AG09309 (cell line): ENCODE measurements at regions not wholly inside any gene's neighbourhood (a gene's known extent, or its start where the extent isn't known, plus 50 kb on each side); places are given as distances from the start of the nearest gene placed in this dataset.

ENCODE experiments used
- DNase-seq: peaks from one replicate; pipeline ENCODE4 v3.0.0-alpha.2; 2010; ENCODE audit warnings: low read depth
- H3K4me3 ChIP-seq: 2 replicates; pipeline ENCODE4 v1.5.1; 2011; ENCODE audit warnings: mild to moderate bottlenecking, low read depth, low read length, moderate library complexity; ENCODE audit not compliant: control insufficient read depth
- TF ChIP-seq, protein P1 (sequence below): IDR thresholded peaks from 2 replicates; pipeline ENCODE4 v1.5.1; 2011; ENCODE audit warnings: mild to moderate bottlenecking, low read depth, low read length, inconsistent platforms; ENCODE audit not compliant: insufficient read depth, control insufficient read depth; ENCODE audit errors: missing control alignments

DNA sequence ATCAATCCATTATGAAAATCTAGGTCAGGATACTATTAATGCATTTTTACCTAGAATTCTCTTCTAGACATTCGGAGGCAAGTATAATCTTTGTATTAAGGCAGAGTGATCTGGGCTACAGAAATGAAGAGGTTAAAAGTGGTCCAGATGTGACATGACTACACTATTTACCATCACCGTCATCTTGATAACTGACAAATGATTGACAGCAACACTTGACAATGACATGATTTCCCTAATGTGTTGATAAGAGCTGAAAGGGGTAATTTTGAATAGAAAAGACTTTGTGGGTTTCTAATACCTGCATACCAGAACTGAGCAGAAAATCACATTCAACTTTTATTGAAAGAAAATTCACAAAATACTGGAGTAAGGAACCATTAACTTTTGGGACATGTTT is 718.9 kb upstream of the MAP3K7 start:
- TF ChIP-seq, protein P1, sequence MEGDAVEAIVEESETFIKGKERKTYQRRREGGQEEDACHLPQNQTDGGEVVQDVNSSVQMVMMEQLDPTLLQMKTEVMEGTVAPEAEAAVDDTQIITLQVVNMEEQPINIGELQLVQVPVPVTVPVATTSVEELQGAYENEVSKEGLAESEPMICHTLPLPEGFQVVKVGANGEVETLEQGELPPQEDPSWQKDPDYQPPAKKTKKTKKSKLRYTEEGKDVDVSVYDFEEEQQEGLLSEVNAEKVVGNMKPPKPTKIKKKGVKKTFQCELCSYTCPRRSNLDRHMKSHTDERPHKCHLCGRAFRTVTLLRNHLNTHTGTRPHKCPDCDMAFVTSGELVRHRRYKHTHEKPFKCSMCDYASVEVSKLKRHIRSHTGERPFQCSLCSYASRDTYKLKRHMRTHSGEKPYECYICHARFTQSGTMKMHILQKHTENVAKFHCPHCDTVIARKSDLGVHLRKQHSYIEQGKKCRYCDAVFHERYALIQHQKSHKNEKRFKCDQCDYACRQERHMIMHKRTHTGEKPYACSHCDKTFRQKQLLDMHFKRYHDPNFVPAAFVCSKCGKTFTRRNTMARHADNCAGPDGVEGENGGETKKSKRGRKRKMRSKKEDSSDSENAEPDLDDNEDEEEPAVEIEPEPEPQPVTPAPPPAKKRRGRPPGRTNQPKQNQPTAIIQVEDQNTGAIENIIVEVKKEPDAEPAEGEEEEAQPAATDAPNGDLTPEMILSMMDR = no peak
- DNase-seq = no peak
- H3K4me3 ChIP-seq = no peak overlapping the region

DNA sequence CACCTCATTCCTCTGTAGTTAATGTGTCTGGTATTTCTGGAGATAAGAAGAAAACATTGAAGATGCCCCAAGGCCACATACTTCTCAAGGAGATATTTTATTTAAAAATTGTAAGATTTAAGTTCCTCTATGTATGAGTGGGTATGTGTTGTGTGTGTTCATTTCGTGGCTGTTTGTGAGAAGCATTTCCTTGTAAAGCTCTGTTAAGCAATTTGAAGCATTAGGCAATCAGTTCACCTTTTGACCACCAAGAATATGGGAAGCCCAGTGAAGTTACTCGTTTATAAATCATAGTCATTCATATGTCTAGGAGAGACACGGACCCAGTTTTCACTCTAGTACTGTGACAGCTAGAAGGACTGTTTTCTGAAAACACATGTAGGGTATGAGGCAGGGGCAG is 717.6 kb upstream of the MAP3K7 start:
- DNase-seq = no peak
- no peak overlapping the region for H3K4me3 ChIP-seq
- TF ChIP-seq, protein P1 = no peak

DNA sequence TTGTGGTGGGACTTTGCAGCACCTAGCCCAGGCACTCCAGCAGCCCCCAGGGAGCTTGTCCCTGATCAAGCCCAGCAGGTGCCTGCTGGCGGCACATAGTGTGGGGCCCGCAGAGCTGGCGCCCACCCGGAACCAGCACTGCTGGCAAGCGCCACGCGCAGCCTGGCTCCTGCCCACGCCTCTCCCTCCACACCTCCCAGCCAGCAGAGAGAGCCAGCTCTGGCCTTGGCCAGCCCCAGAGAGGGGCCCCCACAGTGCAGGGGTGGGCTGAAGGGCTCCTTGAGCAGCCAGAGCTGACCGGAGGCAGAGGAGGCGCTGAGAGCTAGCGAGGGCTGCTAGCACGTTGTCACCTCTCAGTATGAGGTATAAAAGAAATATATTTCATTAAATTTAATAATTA is 716.5 kb upstream of the MAP3K7 start:
- no peak for DNase-seq
- TF ChIP-seq, protein P1 = no peak
- no peak overlapping the region for H3K4me3 ChIP-seq

DNA sequence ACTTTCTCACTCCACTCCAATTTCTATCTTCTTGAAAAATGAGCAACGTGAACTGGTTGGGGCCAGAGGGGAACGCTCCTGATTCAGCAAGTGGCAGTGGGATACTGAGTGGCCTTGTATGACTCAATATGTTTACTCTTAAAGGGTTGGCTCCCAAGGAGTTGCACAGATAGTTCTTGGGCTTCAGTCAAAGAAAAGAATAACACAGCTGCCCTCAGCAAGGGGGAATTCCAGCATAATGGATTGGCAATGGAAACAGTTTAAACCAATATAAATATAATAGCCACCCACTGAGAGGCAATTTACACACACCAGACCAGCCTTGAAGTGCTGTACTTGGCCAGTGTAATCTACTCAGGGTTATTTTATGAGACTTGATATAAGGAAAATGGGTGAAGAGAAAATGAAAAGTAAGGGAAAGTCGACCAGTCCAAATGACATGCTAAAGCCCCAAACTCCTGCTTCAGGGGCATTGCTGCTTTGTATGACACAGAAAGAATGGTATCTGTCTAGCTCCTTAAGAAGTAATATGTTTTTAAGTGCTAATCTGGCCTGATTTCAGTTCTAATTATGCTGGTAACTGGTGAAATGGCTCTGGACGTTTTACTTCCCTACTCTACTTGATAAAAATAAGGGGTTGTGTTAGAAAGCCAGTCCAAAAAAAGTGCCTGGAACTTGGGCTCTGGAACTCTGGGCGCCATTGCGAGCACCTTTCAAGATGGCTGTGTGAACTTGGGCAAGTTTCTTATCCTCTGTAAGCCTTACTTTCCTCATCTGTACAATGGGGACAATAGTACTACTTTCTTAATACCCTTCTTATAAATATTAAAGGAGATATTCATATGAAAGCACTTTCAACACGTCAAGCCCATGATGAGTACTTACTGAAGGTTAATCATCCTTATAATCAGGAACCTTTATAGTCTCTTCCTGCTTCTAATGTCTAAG is 712.9 kb upstream of the MAP3K7 start:
- no peak overlapping the region for H3K4me3 ChIP-seq
- no peak for DNase-seq
- TF ChIP-seq, protein P1 = no peak

DNA sequence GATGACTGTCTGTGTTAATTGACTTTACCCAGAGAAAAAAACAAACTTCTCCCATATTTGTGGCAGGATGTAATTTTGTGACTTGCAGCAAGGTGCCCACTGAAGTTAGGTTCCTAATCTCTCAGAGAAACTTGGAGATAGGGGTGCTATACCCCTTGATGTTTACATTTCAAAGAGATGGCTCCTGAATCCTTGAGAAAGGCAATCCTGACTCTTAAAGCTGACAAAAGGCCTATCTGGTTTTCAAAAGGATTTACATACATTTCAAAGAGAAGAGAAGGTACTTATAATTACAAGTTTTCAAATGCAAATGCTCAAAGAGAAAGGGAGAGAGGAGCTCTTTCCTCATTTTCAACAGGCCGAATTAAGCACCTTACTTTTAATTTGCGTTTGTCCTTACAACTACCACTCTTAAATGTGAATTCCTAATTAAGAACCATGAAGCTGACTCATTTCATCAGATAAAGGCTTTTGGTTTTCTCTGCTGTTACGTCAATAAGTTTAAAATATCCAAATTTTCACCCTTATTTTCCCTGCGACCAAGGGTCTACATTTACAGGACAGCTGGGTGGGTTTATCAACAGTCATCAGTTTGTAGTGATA is 711.8 kb upstream of the MAP3K7 start:
- no peak overlapping the region for H3K4me3 ChIP-seq
- no peak for DNase-seq
- TF ChIP-seq, protein P1 = no peak

DNA sequence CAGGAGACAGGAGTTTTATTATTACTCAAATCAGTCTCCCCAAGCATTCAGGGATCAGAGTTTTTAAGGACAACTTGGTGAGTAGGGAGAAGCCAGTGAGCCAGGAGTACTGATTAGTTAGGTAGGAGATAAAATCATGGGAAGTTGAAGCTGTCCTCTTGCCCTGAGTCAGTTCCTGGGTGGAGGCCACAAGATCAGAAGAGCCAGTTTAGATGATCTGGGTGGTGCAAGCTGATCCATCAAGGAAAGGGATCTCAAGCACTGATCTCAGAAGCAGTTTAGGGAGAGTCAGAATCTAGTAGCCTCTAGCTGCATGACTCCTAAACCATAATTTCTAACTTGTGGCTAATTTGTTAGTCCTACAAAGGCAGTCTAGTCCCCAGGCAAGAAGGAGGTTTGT is 706.5 kb upstream of the MAP3K7 start:
- H3K4me3 ChIP-seq = no peak overlapping the region
- TF ChIP-seq, protein P1 = no peak
- no peak for DNase-seq
